SH-SY5Y (cell line): ENCODE measurements at regions not wholly inside any gene's neighbourhood (a gene's known extent, or its start where the extent isn't known, plus 50 kb on each side); places are given as distances from the start of the nearest gene placed in this dataset.

ENCODE experiments used
- GATA2 ChIP-seq: IDR thresholded peaks from 2 replicates; pipeline ENCODE4 v1.6.1; 2011; ENCODE audit warnings: mild to moderate bottlenecking, low read depth, low read length
- GATA3 ChIP-seq: IDR thresholded peaks from 2 replicates; pipeline ENCODE4 v1.6.1; 2011; ENCODE audit warnings: low read depth, mild to moderate bottlenecking, low read length, moderate library complexity

- TF ChIP-seq GATA2 (no peak), GATA3 (no peak)
Observed at GRCh38 chr6:144344646-144345045, 59.5 kb downstream of the UTRN start.
